ENCODE measurements at regions not wholly inside any gene's neighbourhood (a gene's known extent, or its start where the extent isn't known, plus 50 kb on each side); places are given as distances from the start of the nearest gene placed in this dataset.

DNA sequence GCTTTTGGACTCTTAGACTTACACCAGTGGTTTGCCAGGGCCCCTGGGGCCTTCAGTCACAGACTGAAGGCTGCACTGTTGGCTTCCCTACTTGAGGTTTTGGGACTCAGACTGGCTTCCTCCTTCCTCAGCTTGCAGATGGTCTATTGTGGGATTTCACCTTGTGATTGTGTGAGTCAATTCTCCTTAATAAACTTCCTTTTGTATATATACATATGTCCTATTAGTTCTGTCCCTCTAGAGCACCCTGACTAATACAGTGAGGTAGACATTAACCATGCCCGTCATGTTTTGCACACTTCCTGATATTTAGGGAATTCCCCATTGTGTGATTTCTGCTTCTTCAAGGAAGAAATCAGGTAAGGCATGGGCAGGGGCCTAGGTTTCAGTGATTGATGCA, 147.8 kb upstream of the CA10 start:
- TF ChIP-seq TCF12 (IDR thresholded peaks at IDR 0.05; ENCODE audit: low read depth) (no peak), EGR1 (IDR thresholded peaks at IDR 0.05) (no peak), CEBPB (IDR thresholded peaks at IDR 0.05) (no peak), MAX (IDR thresholded peaks at IDR 0.05) (no peak), EP300 (IDR thresholded peaks at IDR 0.05; ENCODE audit: borderline replicate concordance) (no peak), RAD21 (IDR thresholded peaks at IDR 0.05; ENCODE audit: low read depth) (no peak), YY1 (IDR thresholded peaks at IDR 0.05; ENCODE audit: low read depth) (no peak), FOXM1 (IDR thresholded peaks at IDR 0.05; ENCODE audit: borderline replicate concordance, low read depth) (no peak)

All from Ishikawa (cell line).